Mucosa of descending colon (tissue), 3 donors: ENCODE measurements at regions not wholly inside any gene's neighbourhood (a gene's known extent, or its start where the extent isn't known, plus 50 kb on each side); places are given as distances from the start of the nearest gene placed in this dataset.

Experiments
- ATAC-seq: fragments of 200-7000 bp; cut with Tn5 transposase; one replicate; pipeline ENCODE4 v1.9.1; 2020; ENCODE audit warnings: mild to moderate bottlenecking, moderate library complexity
- DNase-seq, 3 donors: peaks; one replicate each; pipeline ENCODE4 v3.0.0-alpha.2; 2020
- H3K36me3 ChIP-seq: fragments of 200-600 bp; one replicate; pipeline ENCODE4 v1.8.0; 2021; ENCODE audit warnings: low read depth, mild to moderate bottlenecking
- H3K4me1 ChIP-seq: fragments of 200-600 bp; one replicate; pipeline ENCODE4 v1.8.0; 2021; ENCODE audit warnings: low read depth, mild to moderate bottlenecking
- H3K4me3 ChIP-seq: fragments of 200-600 bp; one replicate; pipeline ENCODE4 v1.8.0; 2021; ENCODE audit warnings: mild to moderate bottlenecking
- H3K9me3 ChIP-seq: fragments of 200-600 bp; one replicate; pipeline ENCODE4 v1.8.0; 2021; ENCODE audit warnings: mild to moderate bottlenecking
- intact Hi-C, 2 donors: fragments of 100-400 bp; cut with DNase I in 1 of 2; cut with micrococcal nuclease in 1 of 2; formaldehyde crosslinking; loops; one replicate each; pipeline versions ENCODE4 v1.11.0 to v1.11.1; 2022; cut with DNase I, micrococcal nuclease
- TF ChIP-seq, protein P1 (sequence below): fragments of 200-600 bp; IDR thresholded peaks from one replicate; pipeline ENCODE4 v1.8.0; 2022; ENCODE audit warnings: antibody characterized with exemption, mild to moderate bottlenecking
- donor health status: DM: no; HTN: no; CAD: no; lungs with moderate emphysema.
- donor health status: DM: no; HTN: no; CAD: no.
- donor health status: DM: no; HTN: yes; CAD: no.

DNA sequence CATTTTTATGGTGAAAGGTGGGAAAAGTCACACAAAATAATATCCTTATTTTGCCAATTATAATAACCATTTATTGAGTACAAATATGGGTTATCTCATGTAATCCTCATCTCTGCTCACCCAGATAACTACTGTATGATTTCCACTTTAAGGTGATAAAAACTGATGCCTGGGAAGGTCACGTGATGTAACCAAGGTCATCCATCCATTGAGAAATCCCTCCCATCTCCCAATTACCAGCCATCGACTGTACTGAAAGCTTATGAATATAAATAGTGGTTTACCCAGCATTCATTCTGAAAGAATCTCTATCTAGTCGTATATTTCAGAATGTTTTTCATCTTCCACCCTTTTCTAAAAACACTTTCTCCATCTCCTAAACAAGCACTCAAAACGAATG lies 55.0 kb upstream of the IFNAR2 start:
- no peak for ATAC-seq

More for the DNA sequence above, 55.0 kb upstream of the IFNAR2 start:
- intact Hi-C loops, result no loop called here
- H3K4me3 ChIP-seq, result no peak overlapping the region
- no peaks in the 10 kb centered on the region for H3K36me3 ChIP-seq
- TF ChIP-seq, protein P1, sequence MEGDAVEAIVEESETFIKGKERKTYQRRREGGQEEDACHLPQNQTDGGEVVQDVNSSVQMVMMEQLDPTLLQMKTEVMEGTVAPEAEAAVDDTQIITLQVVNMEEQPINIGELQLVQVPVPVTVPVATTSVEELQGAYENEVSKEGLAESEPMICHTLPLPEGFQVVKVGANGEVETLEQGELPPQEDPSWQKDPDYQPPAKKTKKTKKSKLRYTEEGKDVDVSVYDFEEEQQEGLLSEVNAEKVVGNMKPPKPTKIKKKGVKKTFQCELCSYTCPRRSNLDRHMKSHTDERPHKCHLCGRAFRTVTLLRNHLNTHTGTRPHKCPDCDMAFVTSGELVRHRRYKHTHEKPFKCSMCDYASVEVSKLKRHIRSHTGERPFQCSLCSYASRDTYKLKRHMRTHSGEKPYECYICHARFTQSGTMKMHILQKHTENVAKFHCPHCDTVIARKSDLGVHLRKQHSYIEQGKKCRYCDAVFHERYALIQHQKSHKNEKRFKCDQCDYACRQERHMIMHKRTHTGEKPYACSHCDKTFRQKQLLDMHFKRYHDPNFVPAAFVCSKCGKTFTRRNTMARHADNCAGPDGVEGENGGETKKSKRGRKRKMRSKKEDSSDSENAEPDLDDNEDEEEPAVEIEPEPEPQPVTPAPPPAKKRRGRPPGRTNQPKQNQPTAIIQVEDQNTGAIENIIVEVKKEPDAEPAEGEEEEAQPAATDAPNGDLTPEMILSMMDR, result no peak
- no peak for DNase-seq
- no peaks in the 10 kb centered on the region for H3K9me3 ChIP-seq
- no peaks in the 10 kb centered on the region for H3K4me1 ChIP-seq
